ENCODE measurements at regions not wholly inside any gene's neighbourhood (a gene's known extent, or its start where the extent isn't known, plus 50 kb on each side); places are given as distances from the start of the nearest gene placed in this dataset.

GRCh38 chr3:104291878-104292277 lies 1074.8 kb upstream of the ALCAM start:
- intact Hi-C loops (cut with micrococcal nuclease; ENCODE audit: unreplicated experiment) = no loop called here
- Histone ChIP-seq H3K9me3 (ENCODE audit: control insufficient read depth, insufficient read depth, low read depth, low read length) (peaks cover 5% of the 10 kb centered on the region; the same call in 1 of the 2 replicates), H3K4me1 (ENCODE audit: control insufficient read depth, insufficient read depth, low read length) (no peaks in the 10 kb centered on the region; the same call in 1 of the 2 replicates), H3K36me3 (ENCODE audit: control insufficient read depth, insufficient read depth, low read length) (no peaks in the 10 kb centered on the region), H3K27ac (ENCODE audit: low read length) (peak overlapping the region; percentile 60; the same call in 1 of the 2 replicates), H3K27me3 (ENCODE audit: control insufficient read depth, insufficient read depth, low read length) (no peaks in the 10 kb centered on the region), H3K4me3 (ENCODE audit: low read depth in 2 of 2, low read length in 2 of 2) (peak overlapping the region; percentile 6 to 19; a peak in 1 of 4 replicates)
- no TSS peak for BruUV-seq (replicated peaks)
- no peak for DNase-seq (ENCODE audit: low read depth, low spot score)
- ChIA-PET POLR2A (no interaction called here), CTCF (interaction anchor here (0.6 kb wide), 1 partner anchor 176 kb away, joined by 4 read pairs; no protein-coding TSS in a partner anchor)
- TF ChIP-seq, protein P1, sequence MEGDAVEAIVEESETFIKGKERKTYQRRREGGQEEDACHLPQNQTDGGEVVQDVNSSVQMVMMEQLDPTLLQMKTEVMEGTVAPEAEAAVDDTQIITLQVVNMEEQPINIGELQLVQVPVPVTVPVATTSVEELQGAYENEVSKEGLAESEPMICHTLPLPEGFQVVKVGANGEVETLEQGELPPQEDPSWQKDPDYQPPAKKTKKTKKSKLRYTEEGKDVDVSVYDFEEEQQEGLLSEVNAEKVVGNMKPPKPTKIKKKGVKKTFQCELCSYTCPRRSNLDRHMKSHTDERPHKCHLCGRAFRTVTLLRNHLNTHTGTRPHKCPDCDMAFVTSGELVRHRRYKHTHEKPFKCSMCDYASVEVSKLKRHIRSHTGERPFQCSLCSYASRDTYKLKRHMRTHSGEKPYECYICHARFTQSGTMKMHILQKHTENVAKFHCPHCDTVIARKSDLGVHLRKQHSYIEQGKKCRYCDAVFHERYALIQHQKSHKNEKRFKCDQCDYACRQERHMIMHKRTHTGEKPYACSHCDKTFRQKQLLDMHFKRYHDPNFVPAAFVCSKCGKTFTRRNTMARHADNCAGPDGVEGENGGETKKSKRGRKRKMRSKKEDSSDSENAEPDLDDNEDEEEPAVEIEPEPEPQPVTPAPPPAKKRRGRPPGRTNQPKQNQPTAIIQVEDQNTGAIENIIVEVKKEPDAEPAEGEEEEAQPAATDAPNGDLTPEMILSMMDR (IDR thresholded peaks at IDR 0.05) = no peak
- no peak for TF ChIP-seq POLR2AphosphoS5 (IDR thresholded peaks at IDR 0.05; ENCODE audit: low read depth, low read length)
- no peak for TF ChIP-seq TCF7L2 (IDR thresholded peaks at IDR 0.05; ENCODE audit: low read depth, low read length)
- TF ChIP-seq SIN3A (IDR thresholded peaks at IDR 0.05; ENCODE audit: borderline replicate concordance, insufficient read depth, low read depth, low read length) = no peak
- TF ChIP-seq, protein P2, sequence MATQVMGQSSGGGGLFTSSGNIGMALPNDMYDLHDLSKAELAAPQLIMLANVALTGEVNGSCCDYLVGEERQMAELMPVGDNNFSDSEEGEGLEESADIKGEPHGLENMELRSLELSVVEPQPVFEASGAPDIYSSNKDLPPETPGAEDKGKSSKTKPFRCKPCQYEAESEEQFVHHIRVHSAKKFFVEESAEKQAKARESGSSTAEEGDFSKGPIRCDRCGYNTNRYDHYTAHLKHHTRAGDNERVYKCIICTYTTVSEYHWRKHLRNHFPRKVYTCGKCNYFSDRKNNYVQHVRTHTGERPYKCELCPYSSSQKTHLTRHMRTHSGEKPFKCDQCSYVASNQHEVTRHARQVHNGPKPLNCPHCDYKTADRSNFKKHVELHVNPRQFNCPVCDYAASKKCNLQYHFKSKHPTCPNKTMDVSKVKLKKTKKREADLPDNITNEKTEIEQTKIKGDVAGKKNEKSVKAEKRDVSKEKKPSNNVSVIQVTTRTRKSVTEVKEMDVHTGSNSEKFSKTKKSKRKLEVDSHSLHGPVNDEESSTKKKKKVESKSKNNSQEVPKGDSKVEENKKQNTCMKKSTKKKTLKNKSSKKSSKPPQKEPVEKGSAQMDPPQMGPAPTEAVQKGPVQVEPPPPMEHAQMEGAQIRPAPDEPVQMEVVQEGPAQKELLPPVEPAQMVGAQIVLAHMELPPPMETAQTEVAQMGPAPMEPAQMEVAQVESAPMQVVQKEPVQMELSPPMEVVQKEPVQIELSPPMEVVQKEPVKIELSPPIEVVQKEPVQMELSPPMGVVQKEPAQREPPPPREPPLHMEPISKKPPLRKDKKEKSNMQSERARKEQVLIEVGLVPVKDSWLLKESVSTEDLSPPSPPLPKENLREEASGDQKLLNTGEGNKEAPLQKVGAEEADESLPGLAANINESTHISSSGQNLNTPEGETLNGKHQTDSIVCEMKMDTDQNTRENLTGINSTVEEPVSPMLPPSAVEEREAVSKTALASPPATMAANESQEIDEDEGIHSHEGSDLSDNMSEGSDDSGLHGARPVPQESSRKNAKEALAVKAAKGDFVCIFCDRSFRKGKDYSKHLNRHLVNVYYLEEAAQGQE (IDR thresholded peaks at IDR 0.05; ENCODE audit: insufficient read depth in 1 of 2, low read depth in 2 of 2, low read length in 1 of 2) = no peak
- peak; percentile 63; the same call in 1 of the 2 replicates for ATAC-seq
- in situ Hi-C loops (cut with HindIII; ENCODE audit: low pct_unique_long_range_greater_than_20kb, low sequenced_read_pairs) = no loop called here

DNA sequence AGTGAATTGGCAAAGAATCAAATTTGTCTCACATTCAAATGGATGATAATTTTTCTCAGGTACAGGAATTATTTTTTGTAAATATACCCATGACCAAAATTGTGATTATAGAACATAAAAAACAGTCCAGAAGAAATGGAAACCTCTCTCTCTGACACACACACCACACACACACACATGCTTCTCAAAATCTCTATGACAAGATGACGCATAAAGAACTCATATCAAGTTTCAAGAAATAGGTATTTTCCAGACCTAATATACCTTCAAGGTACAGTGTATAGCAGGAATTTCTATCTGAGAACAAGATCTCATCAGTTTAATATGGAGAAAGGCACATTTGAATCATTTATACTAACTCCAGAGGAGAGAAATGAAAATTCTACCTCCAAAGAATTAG lies 1069.1 kb upstream of the ALCAM start:
- no peaks in the 10 kb centered on the region for H3K36me3 ChIP-seq (ENCODE audit: control insufficient read depth, insufficient read depth, low read length)
- ATAC-seq (no peak), DNase-seq (ENCODE audit: low read depth, low spot score) (no peak)
- H3K4me3 ChIP-seq (ENCODE audit: low read depth in 2 of 2, low read length in 2 of 2) = no peak overlapping the region
- TF ChIP-seq TCF7L2 (IDR thresholded peaks at IDR 0.05; ENCODE audit: low read depth, low read length) (no peak), POLR2AphosphoS5 (IDR thresholded peaks at IDR 0.05; ENCODE audit: low read depth, low read length) (no peak), SIN3A (IDR thresholded peaks at IDR 0.05; ENCODE audit: borderline replicate concordance, insufficient read depth, low read depth, low read length) (no peak)
- TF ChIP-seq, protein P2 (IDR thresholded peaks at IDR 0.05; ENCODE audit: insufficient read depth in 1 of 2, low read depth in 2 of 2, low read length in 1 of 2) = no peak
- H3K9me3 ChIP-seq (ENCODE audit: control insufficient read depth, insufficient read depth, low read depth, low read length) = no peaks in the 10 kb centered on the region
- POLR2A ChIA-PET = no interaction called here
- H3K4me1 ChIP-seq (ENCODE audit: control insufficient read depth, insufficient read depth, low read length) = no peaks in the 10 kb centered on the region
- in situ Hi-C loops (cut with HindIII; ENCODE audit: low pct_unique_long_range_greater_than_20kb, low sequenced_read_pairs) (no loop called here), intact Hi-C loops (cut with micrococcal nuclease; ENCODE audit: unreplicated experiment) (no loop called here)
- no TSS peak for BruUV-seq (replicated peaks)
- no peaks in the 10 kb centered on the region for H3K27me3 ChIP-seq (ENCODE audit: control insufficient read depth, insufficient read depth, low read length)
- CTCF ChIA-PET = no interaction called here
- H3K27ac ChIP-seq (ENCODE audit: low read length) = no peak overlapping the region
